MCF 10A (cell line): ENCODE measurements at regions not wholly inside any gene's neighbourhood (a gene's known extent, or its start where the extent isn't known, plus 50 kb on each side); places are given as distances from the start of the nearest gene placed in this dataset.
A peak's percentile ranks its signal among the peaks of the same experiment; 100 is the strongest.

Experiments
- BruUV-seq: library from RNA; stranded (reverse); fragments of 400-500 nt; replicated peaks from 2 replicates; lab custom pipeline; 2021; lab: Mats Ljungman, UMichigan
- CTCF ChIA-PET: fragments of 300-600 bp; sonication (Branson Sonifier 250); formaldehyde crosslinking; extraction: SDS; loops from one replicate; lab custom pipeline; 2021; ENCODE audit warnings: antibody characterized with exemption, inconsistent platforms; lab: Yijun Ruan, JAX
- POLR2A ChIA-PET: fragments of 300-600, 350-650 bp; sonication (Branson Sonifier 250); formaldehyde crosslinking; extraction: SDS; loops from one replicate; lab custom pipeline; 2020; ENCODE audit warnings: antibody characterized with exemption, inconsistent platforms; lab: Yijun Ruan, JAX
- DNase-seq: peaks from one replicate; pipeline ENCODE4 v3.0.0-alpha.2; 2018; ENCODE audit not compliant: unreplicated experiment
- H3K27ac Mint-ChIP-seq: one replicate; pipeline ENCODE4 v1.8.0; 2022; ENCODE audit warnings: mild to moderate bottlenecking, low read depth, mixed read lengths; ENCODE audit not compliant: unreplicated experiment
- H3K27me3 Mint-ChIP-seq: one replicate; pipeline ENCODE4 v1.8.0; 2022; ENCODE audit warnings: mixed read lengths; ENCODE audit not compliant: insufficient read depth, unreplicated experiment
- H3K36me3 Mint-ChIP-seq: one replicate; pipeline ENCODE4 v1.8.0; 2022; ENCODE audit warnings: mild to moderate bottlenecking, moderate library complexity, mixed read lengths; ENCODE audit not compliant: insufficient read depth, unreplicated experiment
- H3K4me1 Mint-ChIP-seq: one replicate; pipeline ENCODE4 v1.8.0; 2022; ENCODE audit warnings: mixed read lengths; ENCODE audit not compliant: insufficient read depth, unreplicated experiment
- H3K4me3 Mint-ChIP-seq: one replicate; pipeline ENCODE4 v1.8.0; 2022; ENCODE audit warnings: mild to moderate bottlenecking, moderate library complexity, mixed read lengths; ENCODE audit not compliant: unreplicated experiment
- H3K9me3 Mint-ChIP-seq: one replicate; pipeline ENCODE4 v1.8.0; 2022; ENCODE audit warnings: mixed read lengths; ENCODE audit not compliant: unreplicated experiment
- intact Hi-C: fragments of 100-400 bp; cut with micrococcal nuclease; formaldehyde crosslinking; loops from 2 replicates; pipeline ENCODE4 v1.14.1; 2022
- TF ChIP-seq, protein P1 (sequence below): fragments of 200-600 bp; IDR thresholded peaks from one replicate; pipeline ENCODE4 v1.8.0; 2022; ENCODE audit warnings: antibody characterized with exemption, mild to moderate bottlenecking; ENCODE audit not compliant: unreplicated experiment

DNA sequence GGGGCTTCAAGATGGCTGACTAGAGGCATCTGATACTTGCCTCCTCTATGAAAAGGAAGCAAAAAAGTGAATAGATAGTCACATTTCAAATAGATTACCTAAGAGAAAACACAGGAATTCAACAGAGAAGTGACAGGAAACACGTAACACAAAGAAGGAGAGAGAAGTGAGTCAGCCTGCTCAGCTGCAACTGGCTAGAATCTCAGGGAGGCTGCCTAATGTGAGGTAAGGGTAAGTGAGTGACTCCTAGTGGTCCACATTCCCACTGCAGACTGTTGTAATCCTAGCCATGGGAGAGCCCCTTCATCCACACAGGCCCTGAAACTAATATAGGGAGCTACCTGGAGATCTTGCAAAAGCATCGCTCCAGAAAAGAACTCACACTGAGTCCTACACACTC is 179.2 kb downstream of the SLC7A11 start:
- no TSS peak for BruUV-seq
- Mint-ChIP-seq H3K36me3 (no peaks in the 10 kb centered on the region), H3K27ac (no peak overlapping the region), H3K9me3 (peaks cover 7% of the 10 kb centered on the region), H3K4me3 (no peak overlapping the region), H3K4me1 (no peaks in the 10 kb centered on the region), H3K27me3 (no peaks in the 10 kb centered on the region)
- peak; percentile 16 for DNase-seq
- intact Hi-C loops, result no loop called here
- ChIA-PET POLR2A (interaction anchor here (1.2 to 2.3 kb wide), 2 partner anchors 10 to 18 kb away, joined by 4 to 5 read pairs; no protein-coding TSS in a partner anchor), CTCF (interaction anchor here (0.6 to 4.7 kb wide), 4 partner anchors 27 to 1091 kb away, joined by 3 to 23 read pairs (median 6); no protein-coding TSS in a partner anchor)
- TF ChIP-seq, protein P1, sequence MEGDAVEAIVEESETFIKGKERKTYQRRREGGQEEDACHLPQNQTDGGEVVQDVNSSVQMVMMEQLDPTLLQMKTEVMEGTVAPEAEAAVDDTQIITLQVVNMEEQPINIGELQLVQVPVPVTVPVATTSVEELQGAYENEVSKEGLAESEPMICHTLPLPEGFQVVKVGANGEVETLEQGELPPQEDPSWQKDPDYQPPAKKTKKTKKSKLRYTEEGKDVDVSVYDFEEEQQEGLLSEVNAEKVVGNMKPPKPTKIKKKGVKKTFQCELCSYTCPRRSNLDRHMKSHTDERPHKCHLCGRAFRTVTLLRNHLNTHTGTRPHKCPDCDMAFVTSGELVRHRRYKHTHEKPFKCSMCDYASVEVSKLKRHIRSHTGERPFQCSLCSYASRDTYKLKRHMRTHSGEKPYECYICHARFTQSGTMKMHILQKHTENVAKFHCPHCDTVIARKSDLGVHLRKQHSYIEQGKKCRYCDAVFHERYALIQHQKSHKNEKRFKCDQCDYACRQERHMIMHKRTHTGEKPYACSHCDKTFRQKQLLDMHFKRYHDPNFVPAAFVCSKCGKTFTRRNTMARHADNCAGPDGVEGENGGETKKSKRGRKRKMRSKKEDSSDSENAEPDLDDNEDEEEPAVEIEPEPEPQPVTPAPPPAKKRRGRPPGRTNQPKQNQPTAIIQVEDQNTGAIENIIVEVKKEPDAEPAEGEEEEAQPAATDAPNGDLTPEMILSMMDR, result no peak

- Mint-ChIP-seq H3K27ac (no peak overlapping the region), H3K9me3 (no peaks in the 10 kb centered on the region)
- DNase-seq, result no peak
These were observed 185.6 kb downstream of the SLC7A11 start for GRCh38 chr4:138056541-138056940.

DNA sequence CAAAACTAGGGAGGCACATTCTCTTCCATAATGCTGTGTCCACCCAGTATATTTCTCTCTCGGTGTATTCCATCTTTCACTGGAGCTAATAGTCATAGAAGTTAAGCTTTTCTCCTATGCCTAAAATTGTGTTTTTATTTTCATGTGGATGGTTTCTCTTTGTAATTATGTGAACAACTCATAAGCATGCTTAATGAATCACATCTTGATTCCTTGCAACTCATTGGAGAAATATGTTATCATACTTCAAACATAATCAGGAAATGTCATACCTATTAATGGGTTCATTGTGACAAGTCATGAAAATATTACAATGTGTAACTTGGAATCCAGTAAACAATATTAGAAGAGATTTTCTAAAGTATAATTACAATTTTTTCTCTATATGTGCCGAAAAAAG is 186.3 kb downstream of the SLC7A11 start:
- no peak overlapping the region for H3K27ac Mint-ChIP-seq
- DNase-seq, result no peak
- no peak overlapping the region for H3K4me3 Mint-ChIP-seq
- peaks cover 18% of the 10 kb centered on the region for H3K4me1 Mint-ChIP-seq
- H3K27me3 Mint-ChIP-seq, result no peaks in the 10 kb centered on the region
- intact Hi-C loops, result no loop called here
- H3K36me3 Mint-ChIP-seq, result no peaks in the 10 kb centered on the region
- POLR2A ChIA-PET, result interaction anchor here (1.4 to 1.6 kb wide), 2 partner anchors 11 to 21 kb away, joined by 4 to 5 read pairs; no protein-coding TSS in a partner anchor
- no peaks in the 10 kb centered on the region for H3K9me3 Mint-ChIP-seq
- CTCF ChIA-PET, result interaction anchor here (0.7 kb wide), 1 partner anchor 34 kb away, joined by 4 read pairs; no protein-coding TSS in a partner anchor
- TF ChIP-seq, protein P1, result no peak
- no TSS peak for BruUV-seq

More at GRCh38 chr4:138056541-138056940, 185.6 kb downstream of the SLC7A11 start:
- ChIA-PET CTCF (interaction anchor here (0.8 kb wide), 1 partner anchor 34 kb away, joined by 4 read pairs; no protein-coding TSS in a partner anchor), POLR2A (interaction anchor here (0.7 kb wide), 1 partner anchor 18 kb away, joined by 3 read pairs; no protein-coding TSS in a partner anchor)
- H3K27me3 Mint-ChIP-seq, result no peaks in the 10 kb centered on the region
- H3K4me1 Mint-ChIP-seq, result peaks cover 18% of the 10 kb centered on the region
- intact Hi-C loops, result no loop called here
- no peak overlapping the region for H3K4me3 Mint-ChIP-seq
- H3K36me3 Mint-ChIP-seq, result no peaks in the 10 kb centered on the region
- BruUV-seq, result no TSS peak
- TF ChIP-seq, protein P1, result no peak

GRCh38 chr4:138053641-138054301 is 188.4 kb downstream of the SLC7A11 start:
- H3K4me1 Mint-ChIP-seq, result peaks cover 18% of the 10 kb centered on the region
- DNase-seq, result peak; percentile 88
- H3K36me3 Mint-ChIP-seq, result no peaks in the 10 kb centered on the region
- BruUV-seq, result no TSS peak
- POLR2A ChIA-PET, result interaction anchor here (0.6 to 2.0 kb wide), 9 partner anchors 9 to 36 kb away, joined by 3 to 16 read pairs (median 4); no protein-coding TSS in a partner anchor
- H3K27me3 Mint-ChIP-seq, result no peaks in the 10 kb centered on the region
- H3K27ac Mint-ChIP-seq, result peak overlapping the region; percentile 16
- CTCF ChIA-PET, result interaction anchor here (0.6 to 5.5 kb wide), 11 partner anchors 9 to 810 kb away, joined by 3 to 34 read pairs (median 4); no protein-coding TSS in a partner anchor
- H3K4me3 Mint-ChIP-seq, result peak overlapping the region; percentile 50
- TF ChIP-seq, protein P1, result no peak
- no peaks in the 10 kb centered on the region for H3K9me3 Mint-ChIP-seq
- intact Hi-C loops, result no loop called here
